WTC11 (cell line): ENCODE measurements at regions not wholly inside any gene's neighbourhood (a gene's known extent, or its start where the extent isn't known, plus 50 kb on each side); places are given as distances from the start of the nearest gene placed in this dataset.

Experiments used
- ATAC-seq: fragments of 200-7000 bp; cut with Tn5 transposase; 2 replicates; pipeline ENCODE4 v1.10.0; 2021; ENCODE audit warnings: mild to moderate bottlenecking, moderate library complexity
- CTCF ChIA-PET: fragments of 300-600 bp; sonication (Branson Sonifier 250); formaldehyde crosslinking; loops from one replicate; lab custom pipeline; 2021; ENCODE audit warnings: antibody characterized with exemption; lab: Charles Lee
- POLR2A ChIA-PET: fragments of 350-600 bp; sonication (Branson Sonifier 250); formaldehyde crosslinking; loops from one replicate; lab custom pipeline; 2021; ENCODE audit warnings: antibody characterized with exemption; lab: Charles Lee
- DNase-seq: peaks from one replicate; pipeline ENCODE4 v3.0.0; 2021; ENCODE audit warnings: low spot score
- H3K27ac Mint-ChIP-seq: 2 replicates; pipeline ENCODE4 v1.8.0; 2021; ENCODE audit warnings: mixed read lengths
- H3K27me3 Mint-ChIP-seq: 2 replicates; pipeline ENCODE4 v1.8.0; 2021; ENCODE audit warnings: low read depth, mild to moderate bottlenecking, moderate library complexity, mixed read lengths
- H3K36me3 Mint-ChIP-seq: 2 replicates; pipeline ENCODE4 v1.8.0; 2021; ENCODE audit warnings: mixed read lengths
- H3K4me1 Mint-ChIP-seq: 2 replicates; pipeline ENCODE4 v1.8.0; 2022; ENCODE audit warnings: mixed read lengths
- H3K4me3 Mint-ChIP-seq: 2 replicates; pipeline ENCODE4 v1.8.0; 2021; ENCODE audit warnings: mild to moderate bottlenecking, moderate library complexity, mixed read lengths
- H3K9me3 Mint-ChIP-seq: 2 replicates; pipeline ENCODE4 v1.8.0; 2021; ENCODE audit warnings: mixed read lengths
- AR ChIP-seq: fragments of 250-450 bp; sonication (Bioruptor Pico); IDR thresholded peaks from 2 replicates; pipeline ENCODE4 v1.9.0; 2021; ENCODE audit warnings: mild to moderate bottlenecking
- ATF1 ChIP-seq: sonication (generic); formaldehyde crosslinking; IDR thresholded peaks from 2 replicates; pipeline ENCODE4 v1.8.1; 2023; ENCODE audit warnings: mild to moderate bottlenecking, moderate library complexity, missing genetic modification reagents
- CBFB ChIP-seq: sonication (generic); formaldehyde crosslinking; IDR thresholded peaks from 2 replicates; pipeline ENCODE4 v1.8.1; 2022; ENCODE audit warnings: mild to moderate bottlenecking, low read depth, missing genetic modification reagents
- E2F4 ChIP-seq: sonication (generic); formaldehyde crosslinking; IDR thresholded peaks from 2 replicates; pipeline ENCODE4 v1.8.1; 2022; ENCODE audit warnings: low read depth, mild to moderate bottlenecking, moderate library complexity, missing genetic modification reagents, borderline replicate concordance
- FOXP4 ChIP-seq: sonication (generic); formaldehyde crosslinking; IDR thresholded peaks from 2 replicates; pipeline ENCODE4 v1.8.0; 2022; ENCODE audit warnings: mild to moderate bottlenecking, missing genetic modification reagents
- JUN ChIP-seq: sonication (generic); formaldehyde crosslinking; IDR thresholded peaks from 2 replicates; pipeline ENCODE4 v1.8.0; 2023; ENCODE audit warnings: mild to moderate bottlenecking, missing genetic modification reagents
- KAT7 ChIP-seq: sonication (generic); formaldehyde crosslinking; IDR thresholded peaks from 2 replicates; pipeline ENCODE4 v1.8.1; 2023; ENCODE audit warnings: missing genetic modification reagents, mild to moderate bottlenecking, borderline replicate concordance
- MYBL2 ChIP-seq: sonication (generic); formaldehyde crosslinking; IDR thresholded peaks from 2 replicates; pipeline ENCODE4 v1.8.1; 2023; ENCODE audit warnings: mild to moderate bottlenecking, moderate library complexity, missing genetic modification reagents
- NFATC4 ChIP-seq: fragments of 250-450 bp; sonication (Bioruptor Pico); IDR thresholded peaks from 2 replicates; pipeline ENCODE4 v1.9.0; 2021; ENCODE audit warnings: mild to moderate bottlenecking
- NR2C2 ChIP-seq: sonication (generic); formaldehyde crosslinking; IDR thresholded peaks from 2 replicates; pipeline ENCODE4 v1.8.0; 2022; ENCODE audit warnings: mild to moderate bottlenecking, missing genetic modification reagents
- PRDM15 ChIP-seq: sonication (generic); formaldehyde crosslinking; IDR thresholded peaks from 2 replicates; pipeline ENCODE4 v1.8.0; 2022; ENCODE audit warnings: missing genetic modification reagents
- SMAD4 ChIP-seq: sonication (generic); formaldehyde crosslinking; IDR thresholded peaks from 2 replicates; pipeline ENCODE4 v1.8.0; 2022; ENCODE audit warnings: mild to moderate bottlenecking, missing genetic modification reagents
- SOX15 ChIP-seq: fragments of 250-450 bp; sonication (Bioruptor Pico); IDR thresholded peaks from 2 replicates; pipeline ENCODE4 v1.9.0; 2021; ENCODE audit warnings: mild to moderate bottlenecking
- TEAD1 ChIP-seq: sonication (generic); formaldehyde crosslinking; IDR thresholded peaks from 2 replicates; pipeline ENCODE4 v1.8.0; 2022; ENCODE audit warnings: mild to moderate bottlenecking, missing genetic modification reagents
- ZNF138 ChIP-seq: sonication (generic); formaldehyde crosslinking; conservative IDR thresholded peaks from 2 replicates; pipeline ENCODE4 v1.8.1; 2022; ENCODE audit warnings: mild to moderate bottlenecking, moderate library complexity, missing genetic modification reagents
- ZNF281 ChIP-seq: sonication (generic); formaldehyde crosslinking; IDR thresholded peaks from 2 replicates; pipeline ENCODE4 v1.8.0; 2023; ENCODE audit warnings: mild to moderate bottlenecking, missing genetic modification reagents
- ZNF416 ChIP-seq: fragments of 250-450 bp; sonication (Bioruptor Pico); IDR thresholded peaks from 2 replicates; pipeline ENCODE4 v1.9.0; 2021; ENCODE audit warnings: mild to moderate bottlenecking, inconsistent platforms

- DNase-seq: no peak
- peaks cover 22% of the 10 kb centered on the region for H3K36me3 Mint-ChIP-seq
- POLR2A ChIA-PET: no interaction called here
- CTCF ChIA-PET: no interaction called here
- no peak overlapping the region for H3K4me3 Mint-ChIP-seq
- H3K27me3 Mint-ChIP-seq: peaks cover 3% of the 10 kb centered on the region; the same call in 1 of the 2 replicates
- TF ChIP-seq MYBL2 (no peak), CBFB (no peak), NFATC4 (no peak), NR2C2 (CRISPR knock-in tag) (no peak), ATF1 (no peak), PRDM15 (CRISPR knock-in tag) (no peak), ZNF138 (CRISPR knock-in tag) (no peak)
- H3K9me3 Mint-ChIP-seq: peaks cover 26% of the 10 kb centered on the region
- H3K27ac Mint-ChIP-seq: no peak overlapping the region
- peaks cover 19% of the 10 kb centered on the region for H3K4me1 Mint-ChIP-seq
- no peak for ATAC-seq
Measured at GRCh38 chr2:63742580-63742976, 99.1 kb upstream of the UGP2 start.

- DNase-seq (no peak), ATAC-seq (no peak)
- POLR2A ChIA-PET: no interaction called here
- peaks cover 22% of the 10 kb centered on the region for H3K36me3 Mint-ChIP-seq
- peaks cover 3% of the 10 kb centered on the region; the same call in 1 of the 2 replicates for H3K27me3 Mint-ChIP-seq
- H3K9me3 Mint-ChIP-seq: peaks cover 28% of the 10 kb centered on the region
- no peak for TF ChIP-seq JUN (CRISPR knock-in tag)
- no peak for TF ChIP-seq TEAD1 (CRISPR knock-in tag)
- no peak for TF ChIP-seq SMAD4 (CRISPR knock-in tag)
- TF ChIP-seq E2F4 (CRISPR knock-in tag): no peak
- TF ChIP-seq SOX15: no peak
- no peak for TF ChIP-seq KAT7 (CRISPR knock-in tag)
- TF ChIP-seq, all 79 proteins: peak for 0
- Mint-ChIP-seq H3K27ac (no peak overlapping the region), H3K4me1 (peaks cover 16% of the 10 kb centered on the region), H3K4me3 (no peak overlapping the region)
- CTCF ChIA-PET: interaction anchor here (1.2 kb wide), 1 partner anchor 98 kb away, joined by 3 read pairs; the partner anchor contains the start of gene UGP2
Measured at GRCh38 chr2:63743170-63743981, 98.3 kb upstream of the UGP2 start.

- Mint-ChIP-seq H3K4me3 (no peak overlapping the region), H3K27ac (peak overlapping the region; percentile 10; the same call in 1 of the 2 replicates), H3K27me3 (peaks cover 3% of the 10 kb centered on the region; the same call in 1 of the 2 replicates), H3K4me1 (peaks cover 23% of the 10 kb centered on the region), H3K9me3 (peaks cover 29% of the 10 kb centered on the region), H3K36me3 (peaks cover 26% of the 10 kb centered on the region)
- ChIA-PET CTCF (interaction anchor here (1.2 kb wide), 1 partner anchor 97 kb away, joined by 3 read pairs; the partner anchor contains the start of gene UGP2), POLR2A (no interaction called here)
- no peak for DNase-seq
- ATAC-seq: no peak
- TF ChIP-seq ZNF416 (CRISPR knock-in tag) (no peak), FOXP4 (CRISPR knock-in tag) (no peak), AR (CRISPR knock-in tag) (no peak), ZNF281 (no peak)
Measured at GRCh38 chr2:63743982-63744966, 97.4 kb upstream of the UGP2 start.
